ENCODE measurements at regions not wholly inside any gene's neighbourhood (a gene's known extent, or its start where the extent isn't known, plus 50 kb on each side); places are given as distances from the start of the nearest gene placed in this dataset.

DNA sequence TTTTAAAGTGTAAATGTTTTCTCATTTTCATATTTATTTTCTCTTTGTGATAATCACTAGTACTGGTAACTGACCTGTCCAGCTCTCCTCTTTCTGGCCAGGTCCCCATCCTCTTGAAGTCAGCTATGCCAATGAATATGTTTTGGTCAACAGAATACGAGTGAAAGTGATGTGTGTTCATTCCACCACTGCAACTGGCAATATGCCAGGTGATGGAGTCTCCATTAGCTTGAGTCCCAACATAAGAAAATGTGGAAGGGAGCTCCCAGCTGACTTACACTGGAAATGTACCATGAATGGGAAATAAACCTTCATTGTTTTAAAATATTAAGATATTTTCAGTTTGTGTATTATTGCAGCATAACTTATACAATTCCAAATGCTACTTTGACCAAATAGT, 75.8 kb downstream of the CCDC34 start:
- no peak for DNase-seq

DNA sequence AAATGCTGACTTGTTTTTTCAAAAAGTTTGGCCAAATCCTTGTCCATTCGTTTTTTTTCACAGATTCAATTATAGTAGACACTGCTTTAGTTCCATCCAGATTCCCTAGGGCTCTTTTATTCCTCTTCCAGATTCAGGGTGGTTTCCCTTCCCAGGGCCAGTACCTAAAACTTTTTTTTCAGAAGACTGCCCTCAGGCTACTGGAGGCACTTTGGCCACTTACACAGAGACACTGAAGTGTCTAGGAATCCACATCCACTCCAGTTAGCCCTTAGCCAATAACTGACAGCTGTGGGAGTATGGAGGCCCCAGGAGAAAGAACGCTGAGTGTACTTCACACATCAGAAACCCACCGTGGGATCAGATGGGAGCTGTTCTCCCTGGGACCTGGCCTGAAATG, 77.3 kb downstream of the CCDC34 start:
- DNase-seq = no peak

DNA sequence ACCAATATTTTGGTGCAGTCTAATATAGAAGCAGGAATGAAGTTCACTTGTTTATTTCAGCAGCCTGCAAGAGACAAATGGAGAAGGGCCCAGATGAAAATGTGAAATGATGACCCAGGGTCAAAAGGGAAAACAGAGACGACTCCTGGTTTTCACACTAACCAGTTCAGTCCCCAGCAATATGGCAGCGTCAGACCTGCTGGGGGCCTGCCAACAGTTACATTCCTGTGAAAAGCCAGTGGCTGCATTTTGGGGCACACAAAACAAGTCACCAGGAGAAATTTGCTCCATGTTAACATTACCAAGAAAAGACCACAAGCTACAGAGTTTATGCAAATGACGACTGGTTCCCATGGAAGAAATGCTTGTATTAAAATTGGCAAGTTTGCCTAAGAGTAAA, 80.2 kb downstream of the CCDC34 start:
- no peak for DNase-seq

DNA sequence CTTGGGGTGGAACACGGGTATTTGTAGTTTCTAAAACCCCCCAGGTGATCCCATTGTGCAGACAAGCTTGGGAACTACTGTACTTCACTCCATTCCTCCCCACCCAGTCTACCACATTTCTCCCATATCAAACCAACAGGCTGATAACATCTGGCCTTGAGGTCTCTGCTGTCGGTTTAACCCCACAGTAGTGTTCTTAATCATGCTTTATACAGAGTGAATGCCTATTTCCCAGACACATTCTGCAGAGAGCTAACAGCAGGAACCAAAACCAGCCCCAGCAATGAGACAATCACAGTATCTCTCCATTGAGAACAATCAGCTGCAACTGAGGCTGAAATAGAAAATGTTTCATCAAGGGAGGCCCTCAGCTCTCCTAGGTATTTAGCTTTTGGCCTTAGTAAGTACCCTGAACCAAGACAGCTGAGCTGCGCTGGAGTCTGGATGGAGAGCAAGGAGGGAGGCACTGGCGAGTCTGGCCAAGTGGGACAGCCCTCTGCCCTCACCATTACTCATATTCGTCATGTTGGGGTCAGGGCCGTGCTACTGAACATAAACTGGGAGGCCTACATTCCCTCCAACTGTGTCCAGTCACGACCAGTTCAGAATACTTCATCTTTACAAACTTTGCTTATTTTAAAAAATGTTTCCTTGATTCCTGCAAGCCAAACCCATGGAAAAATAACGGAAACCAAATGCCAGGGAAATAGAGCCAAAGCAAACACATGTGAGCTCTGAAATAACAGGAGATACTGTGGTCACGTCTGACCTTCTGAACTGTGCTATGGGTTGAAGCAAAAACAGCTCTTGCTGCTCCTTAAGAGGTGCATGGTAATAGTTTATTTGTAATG, 81.0 kb downstream of the CCDC34 start:
- DNase-seq = no peak

DNA sequence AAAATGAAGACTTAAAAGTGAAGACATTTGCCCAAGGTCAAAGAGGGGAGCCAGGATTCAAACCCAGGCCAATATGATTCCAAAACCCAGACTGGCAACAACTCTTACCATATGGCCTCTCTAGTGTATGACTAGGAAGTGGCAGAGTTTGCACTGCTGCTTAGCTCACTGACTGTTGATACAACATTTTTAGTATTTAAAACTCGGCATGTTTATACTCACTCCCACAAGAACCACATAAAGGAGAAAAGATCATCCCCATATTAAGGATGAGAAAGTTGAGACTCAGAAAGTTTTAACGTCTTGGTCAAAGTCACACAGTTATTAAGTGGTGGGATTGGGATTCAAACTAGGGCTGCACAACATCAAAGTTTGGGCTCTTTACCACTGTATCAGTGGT, 81.7 kb downstream of the CCDC34 start:
- no peak for DNase-seq

DNA sequence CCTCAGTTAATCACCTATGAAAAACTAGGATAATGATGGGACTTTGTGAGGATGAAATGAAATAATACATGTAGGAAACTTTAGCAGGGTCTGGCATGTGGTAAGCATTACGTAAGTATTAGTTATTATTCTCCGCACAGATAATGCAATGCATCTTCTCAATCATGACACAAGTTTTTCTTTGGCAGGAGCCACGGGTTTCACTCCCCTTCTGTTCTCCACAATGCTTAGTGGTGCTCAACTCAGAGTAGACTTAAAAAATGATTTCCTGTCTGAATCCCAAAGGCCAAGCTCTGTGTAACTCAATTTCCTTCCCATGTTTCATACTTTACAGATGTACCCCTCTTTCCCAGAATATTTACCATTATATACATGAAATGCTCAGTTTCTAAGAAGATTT, 82.9 kb downstream of the CCDC34 start:
- DNase-seq = no peak

DNA sequence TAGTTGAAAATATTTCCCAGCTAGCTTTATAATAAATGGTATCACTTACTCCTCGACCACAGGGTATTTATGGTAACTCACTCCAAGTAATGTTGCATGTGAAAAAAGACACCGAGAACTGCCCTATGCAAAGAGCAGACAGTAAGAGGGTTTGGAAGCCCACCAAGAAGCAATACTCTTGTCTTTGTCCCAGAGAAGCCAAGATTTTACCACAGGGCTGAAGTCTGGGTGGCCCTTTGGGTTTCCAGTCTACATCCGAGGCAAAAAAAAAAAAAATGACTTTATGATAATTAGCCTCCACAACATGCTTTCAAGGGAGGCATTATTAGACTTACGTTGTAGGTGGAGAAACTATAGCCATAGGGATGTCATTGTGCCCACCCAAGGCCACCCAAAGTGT, 83.6 kb downstream of the CCDC34 start:
- no peak for DNase-seq

DNA sequence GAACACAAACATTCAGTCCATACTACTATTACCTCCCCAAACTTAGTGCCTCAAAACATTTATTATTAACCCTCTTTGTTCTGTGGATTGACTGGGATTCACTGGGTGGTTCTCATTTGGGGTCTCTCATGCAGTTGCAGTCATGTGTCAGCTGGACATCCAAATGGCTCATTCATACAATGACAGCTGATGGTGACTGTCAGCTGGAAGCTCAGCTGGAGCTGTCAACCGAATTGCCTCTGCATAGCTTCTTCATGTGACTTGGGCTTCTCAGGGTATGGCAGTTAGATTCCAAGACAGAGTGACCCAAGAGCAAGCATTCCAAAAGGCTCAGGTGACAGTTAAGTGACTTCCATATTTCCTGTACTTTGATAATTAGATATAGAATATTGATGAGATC, 85.2 kb downstream of the CCDC34 start:
- no peak for DNase-seq

DNA sequence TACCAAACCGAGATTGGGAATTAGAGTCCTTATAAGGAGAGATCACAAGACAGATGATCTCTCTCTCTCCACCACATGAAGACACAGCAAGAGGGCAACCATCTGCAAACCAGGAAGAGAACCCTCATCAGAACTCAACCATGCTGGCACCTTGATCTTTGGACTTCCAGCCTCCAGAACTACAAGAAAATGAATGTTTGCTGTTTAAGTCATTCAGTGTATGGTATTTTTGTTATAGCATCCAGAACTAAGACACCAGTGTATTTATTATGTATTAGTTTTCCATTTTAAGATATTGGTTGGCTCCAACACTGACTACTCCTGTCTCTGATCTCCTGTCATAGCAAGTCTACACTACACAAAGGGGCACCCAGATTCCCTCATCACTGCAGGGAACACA, 86.9 kb downstream of the CCDC34 start:
- DNase-seq = no peak

DNA sequence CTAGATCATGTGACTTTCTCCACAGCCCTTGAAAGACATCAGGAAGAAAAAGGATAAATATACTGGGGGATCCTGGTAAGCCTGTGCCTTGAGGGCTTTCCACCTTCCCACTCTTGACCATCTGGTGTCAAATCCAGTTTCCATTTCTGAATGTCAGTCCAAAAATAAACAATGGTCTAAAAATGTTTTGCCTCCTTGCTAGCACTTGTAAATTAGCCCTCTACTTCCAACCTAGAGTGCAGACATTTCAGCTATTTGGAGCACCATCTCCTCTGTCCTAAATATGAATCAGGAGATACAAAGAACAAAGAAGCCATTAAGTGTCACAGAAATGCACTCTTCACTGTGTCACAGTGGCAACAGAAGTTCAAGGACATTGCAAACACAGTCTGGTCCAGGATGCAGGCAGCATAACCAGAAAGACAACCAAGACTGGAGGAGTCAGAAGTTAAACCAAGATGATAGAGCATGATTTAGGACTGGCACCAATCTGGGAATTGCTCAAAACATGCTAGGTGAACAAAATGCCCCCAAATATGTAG, 88.1 kb downstream of the CCDC34 start:
- no peak for DNase-seq

DNA sequence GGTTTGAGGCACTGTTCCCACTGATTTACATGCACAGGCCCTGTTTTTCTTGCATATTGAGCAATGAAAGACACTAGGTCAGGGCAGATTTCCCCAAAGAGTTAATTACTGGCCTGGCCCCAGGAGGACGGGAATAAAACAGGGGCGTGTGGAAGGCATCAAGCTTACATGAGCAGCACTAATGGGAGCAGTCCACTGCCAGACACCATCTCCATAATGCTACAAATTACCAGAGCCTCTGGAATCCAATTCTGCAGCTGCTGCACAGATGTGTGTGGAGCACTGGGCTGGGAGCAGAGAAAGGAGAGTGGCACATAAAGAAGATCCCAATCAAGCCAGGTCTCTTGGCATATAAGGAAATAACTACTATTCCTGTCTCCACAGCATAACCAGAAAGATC, 96.9 kb downstream of the CCDC34 start:
- no peak for DNase-seq

DNA sequence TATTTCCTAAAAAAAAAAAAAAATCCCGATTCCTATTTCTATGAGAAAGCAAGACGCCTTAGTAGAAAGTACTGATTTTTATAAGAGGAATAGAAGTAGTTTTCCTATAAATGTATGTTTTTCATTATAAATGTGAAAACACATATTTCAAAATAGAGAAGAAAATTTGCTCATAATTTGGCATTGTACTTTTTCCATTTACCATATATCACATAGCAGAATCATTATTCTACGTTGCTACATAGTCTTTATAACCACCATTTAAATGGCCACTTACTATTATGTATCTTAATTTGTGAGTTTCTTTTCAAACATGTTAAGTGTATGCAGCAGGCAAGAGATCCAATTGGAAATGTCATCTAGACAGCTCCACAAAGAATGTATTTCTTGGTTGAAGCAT, 99.0 kb downstream of the CCDC34 start:
- DNase-seq = no peak

DNA sequence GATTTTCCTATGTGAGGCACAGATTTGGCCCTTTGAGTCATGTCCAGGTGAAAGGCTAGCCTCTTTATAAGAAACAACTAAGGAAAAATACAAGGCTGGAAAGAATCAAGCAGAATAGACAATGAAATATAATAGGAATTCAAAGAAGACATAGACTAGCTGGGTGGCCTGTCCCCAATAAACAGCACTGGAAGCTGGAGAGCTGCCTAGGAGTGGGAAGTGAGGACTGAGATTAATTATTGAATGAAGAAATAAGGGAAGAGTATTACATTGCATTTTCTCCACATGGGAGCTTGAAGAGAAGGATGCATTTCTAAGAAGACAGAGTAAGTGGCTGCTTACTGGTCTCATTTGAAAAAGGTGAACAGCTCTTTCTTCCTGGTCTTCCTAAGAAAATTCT, 100.0 kb downstream of the CCDC34 start:
- no peak for DNase-seq

DNA sequence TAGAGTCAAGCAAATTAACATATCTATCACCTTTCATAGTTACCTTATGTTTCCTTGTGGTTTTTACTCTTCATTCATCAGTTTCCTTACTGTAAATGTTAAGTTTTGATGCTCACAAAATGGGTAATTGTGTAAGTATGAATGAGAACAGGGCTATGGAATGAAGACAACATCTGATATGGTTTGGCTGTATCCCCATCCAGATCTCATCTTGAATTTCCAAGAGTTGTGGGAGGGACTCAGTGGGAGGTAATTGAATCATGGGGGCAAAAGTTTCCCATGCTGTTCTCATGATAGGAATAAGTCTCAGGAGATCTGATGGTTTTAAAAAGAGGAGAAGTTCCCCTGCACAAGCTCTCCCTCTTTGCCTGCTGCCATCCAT, 107.6 kb downstream of the CCDC34 start:
- no peak for DNase-seq

DNA sequence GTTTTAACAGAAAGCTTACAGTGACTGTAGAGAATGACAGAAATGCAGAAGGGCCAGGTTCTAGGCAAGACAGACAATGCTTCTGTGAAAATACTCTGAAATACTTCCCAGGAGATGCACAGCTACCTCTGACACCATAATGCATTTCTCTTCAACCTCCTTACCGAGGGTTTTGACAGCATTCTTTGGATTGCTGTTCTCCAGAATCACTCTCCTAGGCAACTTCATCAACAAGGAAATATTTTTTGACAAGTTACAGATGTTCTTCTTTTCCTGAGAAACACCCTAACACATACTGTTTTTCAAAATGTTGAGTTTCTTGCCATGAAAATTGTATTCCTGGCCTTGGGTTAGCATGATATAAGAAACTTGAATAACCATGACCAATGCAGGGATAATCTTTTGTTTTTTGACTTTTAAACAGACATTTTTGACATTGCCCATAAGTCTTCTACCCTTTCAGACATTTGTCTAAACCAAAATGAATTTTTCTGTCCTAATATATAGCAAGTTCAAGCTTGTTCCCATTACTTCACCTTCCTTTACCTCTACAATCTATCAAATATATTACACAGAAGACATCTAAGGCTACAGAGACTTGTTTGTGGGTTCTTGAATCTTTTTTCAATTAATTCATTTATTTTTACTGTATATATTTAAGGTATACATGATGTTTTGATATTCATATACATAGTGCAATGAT, 108.1 kb downstream of the CCDC34 start:
- DNase-seq = no peak

DNA sequence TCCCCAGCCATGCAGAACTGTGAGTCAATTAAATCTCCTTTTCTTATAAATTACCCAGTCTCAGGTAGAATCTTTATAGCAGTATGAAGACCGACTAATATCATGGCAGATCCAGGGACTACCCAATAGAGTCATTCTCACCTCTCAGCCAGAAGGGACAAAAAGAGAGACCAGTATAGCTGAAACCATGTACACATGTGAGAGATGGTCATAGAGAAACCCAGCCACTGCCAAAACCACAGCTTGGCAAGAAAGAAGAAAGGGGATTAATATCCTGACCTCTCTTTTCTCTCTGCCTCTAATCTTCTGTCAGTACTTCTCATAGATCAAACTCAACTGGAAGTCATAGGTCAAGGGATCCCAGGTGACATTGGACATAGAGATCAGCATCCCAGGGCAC, 109.8 kb downstream of the CCDC34 start:
- DNase-seq = no peak

DNA sequence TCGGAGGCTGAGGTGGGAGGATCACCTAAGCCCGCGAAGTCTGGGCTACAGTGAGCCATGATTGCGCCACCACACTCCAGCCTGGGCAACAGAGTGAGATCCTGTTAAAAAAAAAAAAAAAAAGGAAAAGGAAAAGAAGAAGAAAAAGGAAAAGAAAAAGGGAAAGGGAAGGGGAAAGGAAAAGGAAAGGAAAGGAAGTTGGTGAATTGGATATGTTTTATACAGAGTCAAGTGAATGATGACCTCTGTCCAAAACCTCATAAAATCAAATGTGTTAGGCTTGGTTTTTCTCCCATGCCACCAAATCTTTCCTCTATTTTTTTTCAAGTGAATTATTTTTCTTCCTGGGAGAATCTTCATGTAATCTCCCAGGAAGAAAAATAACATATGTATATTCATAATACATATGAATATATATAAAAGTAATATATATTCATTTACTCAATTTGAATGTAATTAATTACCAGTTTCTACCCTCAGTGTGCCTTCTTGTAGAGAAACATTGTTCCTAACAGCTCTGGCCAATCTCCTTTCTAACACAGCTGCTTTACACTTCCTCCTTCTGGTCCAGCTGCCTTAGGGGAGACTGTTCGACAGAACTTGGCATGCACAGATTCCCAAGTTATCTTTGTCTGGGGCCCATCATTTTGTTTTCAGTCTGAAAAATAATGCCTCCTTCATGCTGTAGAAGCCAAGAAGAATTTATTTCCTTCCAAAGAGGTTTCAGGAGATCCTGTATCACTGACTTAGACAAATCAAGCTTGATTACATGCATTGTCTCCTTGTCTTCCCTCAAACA, 111.9 kb downstream of the CCDC34 start:
- DNase-seq = no peak

DNA sequence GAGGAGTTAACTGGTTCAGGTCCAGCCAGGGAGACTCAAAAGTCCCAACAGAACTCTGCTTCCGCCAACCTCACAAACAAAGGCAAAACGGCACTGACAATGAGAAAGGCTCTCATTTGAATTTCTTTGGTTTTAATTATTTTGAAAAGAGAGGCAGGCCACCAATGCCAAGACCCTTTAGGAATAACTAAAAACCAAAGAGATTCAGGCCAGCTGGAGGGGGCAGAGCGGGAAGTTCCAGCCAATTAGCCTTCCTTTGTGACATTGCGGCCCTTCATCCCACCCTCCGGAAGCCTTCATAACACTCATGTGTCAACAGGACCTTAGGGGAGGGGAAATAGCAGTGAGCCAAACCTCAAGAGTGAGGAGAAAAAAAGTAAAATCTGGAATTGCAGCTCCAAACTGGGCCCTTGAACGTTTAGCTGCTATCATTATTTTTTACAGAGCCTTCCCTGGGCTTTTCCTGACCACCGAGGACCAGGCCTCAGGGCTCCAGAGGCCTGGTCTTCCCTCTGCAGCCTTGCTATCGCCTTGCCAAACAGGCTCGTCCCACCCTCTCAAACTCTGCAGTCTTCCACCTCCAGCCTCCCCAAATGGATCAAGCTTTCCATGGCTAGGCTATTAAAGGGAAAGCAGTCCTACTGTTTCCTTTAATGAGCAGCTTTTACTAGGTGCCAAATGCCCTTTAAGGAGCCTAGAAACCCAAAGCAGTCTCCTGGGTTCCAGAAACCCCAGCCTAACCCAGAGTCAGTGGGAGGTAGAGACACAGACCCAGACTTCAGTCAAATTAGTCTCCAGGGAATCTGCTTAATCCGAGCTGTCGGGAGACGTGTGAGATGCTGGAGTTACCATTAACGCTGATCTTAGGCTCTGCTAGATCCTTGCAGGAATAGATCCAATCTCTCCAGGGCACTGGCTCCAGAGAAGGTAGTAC, 114.2 kb downstream of the CCDC34 start:
- no peak for DNase-seq

DNA sequence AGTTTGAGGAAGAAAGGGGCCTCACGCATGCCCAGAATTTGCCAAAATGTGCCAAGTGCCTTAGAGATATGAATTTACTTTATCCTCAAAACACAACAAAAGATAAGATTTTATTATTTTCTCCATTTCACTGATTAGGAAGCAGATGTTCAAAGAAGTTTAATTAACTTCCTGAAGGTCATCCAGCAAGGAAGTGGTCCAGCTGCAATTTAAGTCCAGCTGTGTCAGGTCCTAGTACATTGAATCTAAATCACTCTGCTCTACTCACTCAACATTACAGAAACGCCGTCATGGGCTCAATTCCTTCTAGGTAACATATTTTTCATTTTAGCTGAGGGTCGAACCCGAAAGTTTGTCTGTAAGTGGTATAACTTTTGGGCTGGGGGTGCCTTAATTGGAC, 115.4 kb downstream of the CCDC34 start:
- DNase-seq = no peak

DNA sequence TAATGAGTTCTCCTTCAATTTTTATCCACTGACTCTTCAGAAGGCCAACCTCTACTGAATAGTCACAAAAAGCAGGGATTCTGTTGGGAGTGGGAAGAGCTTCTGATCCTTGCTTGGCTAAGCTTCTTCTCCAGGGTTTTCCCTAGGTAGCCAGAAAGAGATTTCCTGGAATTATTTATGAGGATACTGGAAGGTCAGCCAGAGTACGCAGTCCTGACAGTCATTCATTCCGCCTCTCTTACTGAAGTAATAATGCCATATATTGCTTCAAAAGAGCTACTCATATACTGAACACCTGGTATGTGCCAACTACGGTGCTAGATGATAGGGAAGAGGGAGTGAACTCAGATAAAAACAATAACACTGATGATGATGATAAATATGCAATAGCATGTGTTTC, 116.1 kb downstream of the CCDC34 start:
- no peak for DNase-seq

DNA sequence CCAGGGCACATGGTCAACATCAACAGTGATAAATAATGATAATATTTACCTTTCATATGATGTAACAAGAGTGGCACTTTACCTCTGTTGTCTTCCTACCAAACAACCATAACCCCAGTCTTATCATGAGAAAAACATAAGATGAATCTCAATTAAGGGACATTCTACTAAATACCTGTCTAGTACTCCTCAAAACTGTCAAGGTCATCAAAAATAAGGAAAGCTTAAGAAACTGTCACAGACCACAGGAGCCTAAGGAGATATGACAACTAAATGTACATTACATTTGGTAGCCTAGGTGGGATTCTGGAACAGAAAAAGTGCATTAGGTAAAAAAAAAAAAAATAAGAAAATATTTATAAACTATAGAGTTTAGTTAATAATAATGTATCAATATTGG, 118.1 kb downstream of the CCDC34 start:
- DNase-seq = no peak

DNA sequence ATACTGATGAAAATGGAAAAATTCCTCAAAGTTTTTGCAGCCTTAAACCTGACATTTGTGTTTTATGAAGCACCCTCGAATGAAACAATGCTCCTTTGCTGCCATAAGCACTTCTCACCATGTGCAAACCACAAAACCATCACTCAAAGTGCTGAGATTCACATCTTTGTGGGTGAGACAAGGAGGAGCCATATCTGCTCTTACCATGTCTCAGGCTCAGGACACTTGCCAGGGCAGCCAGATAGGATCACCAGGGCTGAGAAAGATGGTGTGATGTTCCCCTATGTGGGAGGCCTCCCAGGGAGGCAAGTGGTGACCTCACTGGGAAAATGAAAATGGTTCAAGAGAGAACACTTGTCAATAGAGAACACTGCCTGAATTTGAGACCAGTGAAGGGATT, 120.4 kb downstream of the CCDC34 start:
- DNase-seq = no peak
